Esophagus squamous epithelium (tissue), 4 donors: ENCODE measurements at regions not wholly inside any gene's neighbourhood (a gene's known extent, or its start where the extent isn't known, plus 50 kb on each side); places are given as distances from the start of the nearest gene placed in this dataset.

Experiments used
- CTCF ChIP-seq, 6 experiments: fragments of 450-650 bp in 4 of 6; fragments of 200-600 bp in 2 of 6; sonication (generic) in 2 of 6; IDR thresholded peaks; one replicate each; pipeline ENCODE4 v1.5.1; 2016 to 2019; ENCODE audit warnings: antibody characterized with exemption in 6 of 6, mild to moderate bottlenecking in 4 of 6, moderate library complexity in 4 of 6
- POLR2A ChIP-seq, 4 donors: fragments of 450-650 bp; IDR thresholded peaks; one replicate each; pipeline ENCODE4 v1.6.1; 2017; ENCODE audit warnings: antibody characterized with exemption in 4 of 4, mild to moderate bottlenecking in 4 of 4, moderate library complexity in 3 of 4

DNA sequence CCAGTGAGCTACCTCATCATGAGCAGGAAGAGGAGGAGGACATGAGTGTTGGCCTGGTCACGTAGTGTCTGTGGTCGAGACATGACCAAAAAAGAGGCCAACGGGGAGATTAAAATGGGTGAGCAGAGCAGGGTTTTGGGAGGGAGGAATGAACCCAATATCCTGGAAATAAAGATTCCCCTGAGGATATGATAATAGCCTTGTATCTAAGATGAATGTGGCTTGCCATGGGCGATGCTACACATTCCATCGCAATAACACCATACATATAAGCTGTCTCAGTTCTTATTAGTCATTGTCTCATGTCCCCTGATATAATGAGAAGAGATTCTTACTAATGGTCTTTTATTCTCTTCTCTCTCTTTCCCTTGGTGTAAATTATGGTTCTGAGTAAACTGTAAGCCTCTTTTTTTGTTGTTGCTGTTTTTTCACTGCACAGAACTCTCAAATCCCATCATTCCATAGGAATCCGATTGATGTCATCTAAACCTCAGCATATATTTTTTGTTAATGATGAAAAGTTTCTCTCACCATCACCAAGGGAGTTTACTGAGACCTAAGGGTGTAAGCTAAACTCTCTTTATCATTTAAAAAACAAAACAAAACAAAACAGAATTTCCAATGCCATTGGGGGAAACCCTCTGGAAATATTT lies 550.4 kb upstream of the AMELY start:
- TF ChIP-seq CTCF (IDR thresholded peaks at IDR 0.05): no peak
- no peak for TF ChIP-seq POLR2A (IDR thresholded peaks at IDR 0.05)
